ELR (cell line): ENCODE measurements at regions not wholly inside any gene's neighbourhood (a gene's known extent, or its start where the extent isn't known, plus 50 kb on each side); places are given as distances from the start of the nearest gene placed in this dataset.
"Not testable (repeated sequence)": the region's sequence is repeated elsewhere in the genome, so short reads cannot be mapped to it uniquely, and the experiment has no call there.

ENCODE experiments used
- DNase-seq: peaks from one replicate; pipeline ENCODE4 v3.0.0-alpha.2; 2015; ENCODE audit warnings: low read depth

DNA sequence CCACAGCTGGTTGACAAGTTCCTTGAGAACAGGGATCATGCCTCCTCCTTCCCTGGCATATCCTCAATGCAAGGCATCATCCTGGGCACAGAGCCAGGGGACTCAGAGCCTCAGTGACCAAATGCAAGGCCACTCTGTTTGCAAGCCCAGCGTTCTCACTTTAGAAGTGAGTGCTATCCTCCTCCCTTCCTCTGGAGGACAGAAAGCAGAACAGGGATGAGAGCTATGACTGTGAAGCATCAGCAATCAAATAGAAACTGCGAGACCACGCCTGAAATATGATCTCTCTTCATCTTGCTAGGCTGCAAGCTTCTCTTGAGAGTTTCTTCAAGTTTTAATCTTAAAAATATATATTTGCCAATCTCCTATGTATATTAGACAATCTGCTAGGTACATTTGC is 119.8 kb downstream of the LRATD1 start:
- peak; percentile 4 for DNase-seq

DNA sequence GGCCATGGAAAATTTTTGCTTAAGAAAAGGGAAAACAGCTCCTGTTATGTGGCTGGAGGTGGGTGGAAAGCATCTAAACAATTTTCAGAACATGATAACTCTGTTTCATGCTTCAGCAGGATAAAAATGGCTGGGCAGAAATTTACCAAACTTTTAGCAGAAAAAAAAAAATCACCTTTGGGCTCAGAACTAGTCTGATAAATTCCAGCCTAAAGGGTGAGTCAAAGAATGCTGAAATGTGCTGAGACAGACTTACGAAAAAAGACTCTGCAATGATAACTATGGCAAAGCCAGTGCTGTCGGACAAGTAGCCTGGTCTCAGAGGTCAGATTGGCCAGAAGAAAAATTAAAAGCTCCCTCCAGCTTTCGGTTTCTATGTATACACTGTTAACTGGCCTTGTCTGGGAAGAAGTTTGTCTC is 123.6 kb downstream of the LRATD1 start:
- DNase-seq: peak; percentile 64

DNA sequence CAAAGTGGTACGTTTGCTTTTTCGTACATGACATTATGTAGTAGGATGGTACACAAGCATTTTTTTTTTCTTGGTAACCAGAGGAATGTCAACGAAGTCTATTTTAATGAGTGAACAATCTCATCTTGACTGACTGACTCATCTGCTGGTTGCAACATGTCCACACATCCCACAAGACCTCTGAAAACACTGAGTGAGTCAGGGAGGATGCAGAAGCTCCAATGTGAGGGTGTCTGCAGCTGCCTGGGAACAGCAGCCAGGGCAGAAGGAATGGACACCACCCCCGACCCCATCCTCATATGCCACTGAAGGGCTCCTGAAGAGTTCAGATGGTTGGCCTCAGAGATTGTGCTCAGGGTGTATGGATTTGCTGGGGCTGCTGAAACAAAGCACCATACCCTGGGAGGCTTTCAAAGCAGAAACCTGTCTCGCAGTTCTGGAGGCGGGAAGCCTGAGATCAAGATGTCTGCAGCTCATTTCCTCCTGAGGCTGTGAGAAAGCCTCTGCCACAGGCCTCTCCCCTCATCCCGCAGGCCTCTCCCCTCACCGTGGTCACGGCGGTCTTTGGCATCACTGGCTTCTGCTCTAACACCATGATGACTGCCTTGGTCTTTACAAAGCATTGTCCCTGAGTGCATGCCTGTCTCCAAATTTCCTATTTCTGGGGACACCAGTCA is 124.6 kb downstream of the LRATD1 start:
- peak; percentile 93 for DNase-seq

DNA sequence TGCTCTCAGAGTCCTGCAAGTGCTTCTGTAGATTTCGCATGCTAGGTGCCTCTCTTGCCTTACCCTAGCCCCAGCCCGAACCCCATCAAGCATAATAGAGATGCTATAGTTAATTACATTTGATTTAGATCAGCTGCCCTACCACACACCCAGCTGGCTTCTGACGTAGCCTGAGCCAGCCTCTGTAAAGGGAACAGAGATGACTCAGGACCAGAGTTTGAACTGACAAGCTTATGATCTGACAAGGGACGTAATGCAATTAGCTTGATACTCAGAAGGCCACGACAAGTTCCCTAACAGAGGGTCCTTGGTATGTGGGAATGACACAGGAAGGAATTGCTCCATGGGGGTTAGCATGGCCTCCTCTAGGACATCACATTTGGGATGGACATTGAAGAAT is 126.6 kb downstream of the LRATD1 start:
- no peak for DNase-seq

DNA sequence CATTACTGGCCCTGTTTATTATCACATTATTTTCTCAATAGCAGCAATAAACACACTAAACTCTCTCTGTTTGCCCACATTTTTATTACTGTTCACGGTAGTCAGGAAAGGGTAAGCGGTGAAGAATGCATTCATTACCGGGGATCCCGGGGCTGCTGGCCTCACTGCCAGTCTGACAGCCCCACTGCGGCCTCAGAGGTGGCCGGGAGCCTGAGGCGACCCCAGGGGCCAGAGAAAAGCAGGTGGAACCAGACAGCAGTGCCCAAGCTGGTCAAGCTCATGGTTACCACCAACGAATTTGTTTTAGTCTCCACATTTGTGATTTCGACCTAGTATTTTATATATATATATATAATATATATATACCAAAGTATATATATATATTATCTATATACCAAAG is 127.7 kb downstream of the LRATD1 start:
- DNase-seq: no peak

DNA sequence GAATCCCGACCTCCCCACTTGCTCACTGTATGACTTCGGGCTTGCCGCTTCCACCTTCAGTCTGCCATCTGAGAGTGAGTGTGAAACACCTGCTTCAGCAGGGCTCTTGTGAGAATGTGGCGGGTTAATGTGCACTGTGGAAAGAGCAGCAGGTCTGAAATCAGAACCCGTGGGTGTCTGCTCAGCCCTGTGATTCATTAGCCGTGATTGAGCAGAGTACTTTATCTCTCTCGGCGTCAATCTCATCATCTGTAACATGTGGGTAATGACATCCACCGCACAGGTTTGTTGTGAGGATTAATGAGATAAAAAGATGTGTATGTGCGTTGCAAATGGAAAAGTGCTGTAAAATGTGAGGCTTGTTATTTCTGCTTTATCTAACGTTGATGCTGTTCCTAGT is 128.6 kb downstream of the LRATD1 start:
- no peak for DNase-seq

DNA sequence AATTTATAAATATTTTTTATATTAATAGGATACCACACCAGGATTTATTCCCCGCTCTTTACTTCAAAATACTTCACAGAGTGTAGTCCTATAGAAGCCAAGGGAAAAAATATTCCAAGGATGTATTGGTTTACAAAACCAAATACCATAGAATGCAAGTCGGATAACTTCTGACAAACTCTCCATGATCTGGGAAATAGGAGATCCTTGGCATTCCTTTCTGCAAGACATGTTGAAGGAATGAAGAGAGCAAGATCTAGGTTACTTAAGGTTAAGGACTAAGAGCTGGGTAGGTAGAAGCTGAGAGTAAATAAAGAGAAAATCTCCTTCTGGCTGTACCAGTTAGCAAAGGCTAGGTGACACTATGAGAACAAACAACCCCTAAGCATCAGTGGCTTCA is 141.2 kb downstream of the LRATD1 start:
- no peak for DNase-seq

DNA sequence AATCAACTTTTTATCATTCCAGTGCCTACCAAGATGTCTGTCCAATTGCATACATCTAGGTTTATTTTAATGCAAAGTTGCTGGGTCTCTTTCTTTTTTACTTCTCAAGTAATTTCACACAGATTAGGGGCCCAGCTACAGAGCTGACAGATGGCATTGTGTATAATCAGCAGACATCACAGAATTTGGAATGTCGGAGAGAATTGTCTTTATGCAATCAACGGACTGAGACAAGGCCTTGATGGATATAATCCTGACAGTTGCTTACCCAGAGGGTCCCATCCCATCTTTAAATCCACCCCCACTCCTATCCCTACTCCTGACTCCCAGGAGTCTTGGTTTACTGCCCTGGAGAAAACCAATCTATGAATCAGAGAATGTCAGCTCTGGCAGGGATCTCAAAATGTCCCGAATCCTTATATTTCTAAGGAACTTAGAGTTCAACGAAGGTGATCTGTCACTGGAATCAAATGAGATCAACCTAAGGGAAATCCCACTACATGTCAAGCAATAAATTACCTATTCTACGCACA is 142.0 kb downstream of the LRATD1 start:
- no peak for DNase-seq

DNA sequence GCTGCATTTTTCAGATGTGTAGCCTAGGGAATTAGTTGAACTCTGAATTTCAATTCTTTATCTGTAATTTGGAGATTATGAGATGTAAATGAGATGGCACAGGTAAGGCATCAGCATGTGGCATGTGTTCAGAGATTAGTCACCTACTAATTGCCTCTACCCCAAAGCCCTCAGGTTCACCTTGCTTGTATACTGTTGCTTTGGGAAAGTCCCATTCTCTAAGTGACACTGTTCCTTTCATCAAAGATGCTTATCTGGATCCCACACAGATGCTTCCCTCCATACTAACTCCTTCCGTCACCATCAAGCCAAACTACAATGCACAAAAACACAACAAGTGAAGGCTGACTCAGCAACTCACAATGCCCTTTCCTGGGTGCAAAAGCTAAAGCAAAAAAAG is 143.7 kb downstream of the LRATD1 start:
- no peak for DNase-seq

DNA sequence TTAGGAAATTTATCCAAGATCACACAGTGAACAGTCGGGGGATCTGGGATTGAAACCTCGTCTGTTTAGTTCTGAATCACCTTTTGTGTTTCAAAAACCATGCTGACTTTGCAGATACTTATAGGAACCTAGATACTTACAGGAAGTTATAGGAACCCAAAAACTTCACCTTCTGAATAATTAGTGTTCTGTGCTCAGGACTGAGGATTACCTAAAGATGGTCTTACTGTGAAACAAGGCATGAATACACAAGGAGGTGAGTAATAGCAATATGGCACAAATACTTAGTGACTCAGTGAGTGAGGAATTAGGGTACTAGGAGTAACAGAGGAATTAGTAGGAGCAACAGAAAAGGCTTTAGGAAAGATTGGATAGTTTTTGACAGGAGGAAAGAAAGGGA is 145.5 kb downstream of the LRATD1 start:
- peak; percentile 81 for DNase-seq

DNA sequence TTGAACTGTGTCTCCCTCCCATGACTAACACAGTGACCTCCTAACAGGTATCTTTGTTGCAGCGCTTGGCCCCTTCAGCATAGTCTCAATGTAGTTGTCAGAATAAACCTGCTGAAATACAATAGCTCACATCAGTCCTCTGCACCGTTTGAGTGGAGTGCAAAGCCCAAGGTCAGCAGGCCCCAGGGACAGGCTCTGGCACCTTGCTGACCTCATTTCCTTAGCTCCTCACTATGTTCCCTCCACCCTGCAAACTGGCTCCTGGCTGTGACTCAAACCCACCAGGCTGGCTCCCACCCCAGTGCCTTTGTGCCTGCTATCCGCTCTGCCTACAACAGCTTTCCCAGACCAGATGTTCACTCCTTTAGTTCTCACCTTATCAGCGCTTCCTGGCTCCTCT is 146.7 kb downstream of the LRATD1 start:
- peak; percentile 33 for DNase-seq

DNA sequence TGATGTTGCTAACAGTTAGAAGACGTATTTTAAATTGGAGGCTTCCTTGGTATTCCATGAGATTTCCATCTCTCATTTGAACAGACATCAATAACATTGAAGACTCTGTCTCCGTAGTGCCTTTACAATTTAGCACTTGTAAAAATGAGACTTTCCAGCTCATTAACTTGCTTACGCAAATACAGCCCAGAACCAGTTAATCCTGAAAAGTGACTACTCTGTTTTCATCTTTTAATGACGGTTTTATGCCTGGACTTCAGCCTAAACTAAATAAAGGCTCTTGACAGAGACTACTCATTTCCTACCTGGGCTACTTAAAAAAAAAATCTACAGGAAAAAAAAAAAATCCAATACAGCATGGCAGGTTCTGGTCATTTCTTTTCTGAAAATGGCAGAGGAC is 148.6 kb downstream of the LRATD1 start:
- DNase-seq: no peak

DNA sequence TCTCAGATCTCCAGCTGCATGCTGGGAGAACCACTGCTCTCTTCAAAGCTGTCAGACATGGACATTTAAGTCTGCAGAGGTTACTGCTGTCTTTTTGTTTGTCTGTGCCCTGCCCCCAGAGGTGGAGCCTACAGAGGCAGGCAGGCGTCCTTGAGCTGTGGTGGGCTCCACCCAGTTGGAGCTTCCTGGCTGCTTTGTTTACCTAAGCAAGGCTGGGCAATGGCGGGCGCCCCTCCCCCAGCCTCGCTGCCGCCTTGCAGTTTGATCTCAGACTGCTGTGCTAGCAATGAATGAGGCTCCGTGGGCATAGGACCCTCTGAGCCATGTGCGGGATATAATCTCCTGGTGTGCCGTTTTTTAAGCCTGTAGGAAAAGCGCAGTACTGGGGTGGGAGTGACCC is 156.3 kb downstream of the LRATD1 start:
- not testable (repeated sequence) for DNase-seq

DNA sequence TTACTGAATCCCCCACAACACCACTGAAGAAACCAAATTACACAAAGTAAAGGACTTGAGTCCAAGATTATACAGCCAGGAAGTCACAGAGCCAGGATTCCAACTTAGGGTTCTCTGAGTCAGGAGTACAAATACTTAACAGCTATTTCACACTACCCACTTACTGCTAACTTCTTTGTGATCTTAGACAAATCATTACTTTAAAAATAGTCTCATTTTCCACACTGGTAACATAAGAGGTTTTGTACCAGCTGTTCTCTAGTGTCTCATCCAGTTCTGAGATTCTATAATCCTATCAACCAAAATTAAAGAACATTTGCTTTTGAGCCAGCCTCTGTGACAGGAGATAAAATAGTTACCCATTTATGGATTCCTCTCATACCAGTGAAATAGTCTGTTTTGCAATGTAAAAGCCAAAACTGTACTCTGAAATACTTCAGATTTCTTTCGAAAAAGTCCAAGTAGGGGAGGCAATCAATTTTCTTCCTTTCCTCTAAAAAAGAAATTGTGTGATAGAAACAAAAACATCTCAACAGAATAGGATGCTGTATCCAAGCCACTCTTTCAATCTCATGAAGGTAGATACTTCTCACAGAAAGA is 157.6 kb downstream of the LRATD1 start:
- DNase-seq: no peak

DNA sequence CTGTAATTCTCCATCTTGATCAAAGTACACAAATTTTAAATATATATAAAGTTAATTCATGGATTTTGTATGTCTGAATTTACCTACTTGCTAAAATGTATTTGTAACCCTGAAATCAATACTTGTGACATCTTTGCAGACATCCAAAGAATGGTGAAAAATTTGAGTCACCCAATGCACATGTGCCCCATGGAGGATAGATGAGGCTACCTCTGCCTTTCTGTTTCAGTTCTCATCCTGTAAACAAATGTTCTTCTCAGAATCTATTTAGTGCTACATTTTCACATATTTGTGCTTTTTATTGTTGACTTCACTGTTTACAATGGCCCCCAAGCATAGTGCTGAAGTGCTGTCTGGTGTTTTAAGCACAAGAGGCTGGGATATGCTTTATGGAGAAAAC is 171.5 kb downstream of the LRATD1 start:
- DNase-seq: no peak

DNA sequence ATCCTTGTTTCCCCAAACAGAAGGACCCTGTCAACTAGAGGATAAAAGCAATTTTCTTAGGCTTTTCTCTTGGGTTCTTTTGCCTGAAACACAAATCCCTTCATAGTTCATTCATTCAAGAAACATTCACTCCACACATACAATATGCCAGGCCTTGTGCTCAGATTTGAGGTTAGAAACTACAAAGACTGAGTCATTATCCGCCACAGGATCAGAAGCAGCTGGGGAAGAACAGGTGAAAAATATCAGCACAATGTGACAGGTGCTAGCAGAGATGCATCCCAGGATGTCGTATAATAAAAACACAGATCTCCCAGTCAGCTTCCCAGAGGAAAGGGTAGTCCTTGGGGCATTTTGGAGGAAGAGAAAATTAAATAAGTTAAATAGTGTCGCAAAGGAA is 172.4 kb downstream of the LRATD1 start:
- DNase-seq: no peak

DNA sequence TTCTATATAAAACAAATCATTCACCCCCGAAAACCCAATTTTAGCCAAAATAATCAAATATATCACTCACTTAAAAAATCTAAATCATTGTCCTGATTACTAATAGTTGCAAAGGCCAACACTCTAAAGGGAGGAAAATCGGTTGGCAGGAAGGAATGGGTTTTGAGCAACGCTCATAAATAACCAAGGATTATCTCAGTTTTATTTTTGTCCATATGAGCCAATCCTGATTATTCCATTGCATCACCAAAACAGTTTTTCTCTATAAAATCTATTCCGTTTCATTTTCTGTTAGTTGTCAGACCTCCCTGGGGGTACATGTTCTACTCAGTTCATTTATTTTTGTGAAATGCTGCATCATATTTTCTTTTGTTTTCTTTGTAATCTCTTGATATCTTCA is 174.1 kb downstream of the LRATD1 start:
- no peak for DNase-seq

DNA sequence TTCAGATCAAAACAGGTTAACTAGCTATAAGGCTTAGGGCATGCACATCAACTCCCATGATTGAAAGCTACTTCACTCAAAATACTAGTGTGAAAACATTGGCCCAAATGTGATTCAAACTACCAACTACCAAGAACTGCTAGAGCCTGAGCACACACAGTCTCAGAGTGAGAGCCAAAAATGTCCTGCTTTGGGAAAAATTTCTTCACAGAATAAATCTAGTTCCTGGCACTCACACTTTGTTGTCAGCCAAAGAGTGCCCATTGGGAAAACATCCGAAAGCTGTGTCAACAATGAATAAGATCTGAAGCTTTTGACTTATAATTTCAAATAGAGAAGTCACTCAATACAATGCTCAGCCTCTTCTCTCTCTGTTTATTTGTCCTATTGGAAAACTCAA is 182.7 kb downstream of the LRATD1 start:
- DNase-seq: no peak

DNA sequence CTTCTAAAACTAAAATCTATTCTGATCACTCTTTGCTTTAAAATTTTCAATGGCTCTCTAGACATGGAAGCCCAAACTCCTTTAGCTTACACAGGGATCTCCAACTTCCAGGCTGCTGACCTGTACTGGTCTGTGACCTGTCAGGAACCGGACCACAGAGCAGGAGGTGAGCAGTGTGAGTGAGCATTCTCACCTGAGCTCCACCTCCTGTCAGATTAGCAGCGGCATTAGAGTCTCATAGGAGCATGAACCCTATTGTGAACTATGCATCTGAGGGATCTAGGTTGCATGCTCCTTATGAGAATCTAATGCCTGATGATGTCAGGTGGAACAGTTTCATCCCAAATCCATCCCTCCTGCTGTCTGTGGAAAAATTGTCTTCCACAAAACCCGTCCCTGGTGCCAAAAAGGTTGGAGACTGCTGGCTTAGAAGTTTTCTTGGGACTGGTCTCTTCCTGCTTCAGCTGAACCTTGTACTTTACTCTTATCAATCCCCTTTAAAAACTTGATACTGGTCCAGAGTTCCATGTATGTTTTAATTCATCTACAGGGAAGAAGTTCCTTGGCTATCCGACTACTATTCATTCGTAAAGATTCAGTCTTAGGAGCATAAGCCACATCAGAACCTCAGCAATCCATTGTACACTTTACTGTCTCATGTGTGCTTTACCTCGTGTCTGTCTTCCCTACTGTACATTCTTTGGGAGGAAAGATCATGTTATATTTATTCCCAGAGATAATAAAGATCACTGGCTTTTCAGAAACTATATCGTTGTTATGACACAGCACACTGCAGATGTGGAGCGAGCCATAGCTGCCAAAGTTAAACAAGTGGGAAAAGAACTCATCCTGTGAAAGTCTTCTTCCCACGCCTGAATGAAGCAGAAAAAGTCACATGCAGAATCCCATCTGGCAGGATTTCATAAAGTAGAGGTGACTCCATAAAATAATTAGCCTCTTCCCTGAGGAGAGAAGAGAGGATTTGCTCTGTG is 183.8 kb downstream of the LRATD1 start:
- DNase-seq: no peak

DNA sequence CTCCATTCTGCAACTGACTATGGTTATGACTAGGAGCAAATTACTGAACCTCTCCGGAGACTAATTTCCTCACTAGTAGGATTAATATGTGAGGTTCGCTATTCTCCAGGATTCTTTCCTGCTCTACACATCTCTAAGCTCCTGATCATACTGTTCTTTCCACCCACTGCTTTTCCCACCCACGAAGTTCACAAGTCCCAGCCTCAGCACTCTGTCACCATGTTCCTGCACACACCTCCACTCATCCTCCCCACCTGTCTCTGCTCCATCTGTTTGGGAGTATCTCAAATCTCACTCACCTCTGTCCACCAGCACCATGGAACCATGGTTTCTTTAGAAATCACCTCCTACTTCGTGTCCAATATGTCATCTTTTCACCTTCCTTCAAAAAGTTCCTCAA is 185.3 kb downstream of the LRATD1 start:
- DNase-seq: no peak

DNA sequence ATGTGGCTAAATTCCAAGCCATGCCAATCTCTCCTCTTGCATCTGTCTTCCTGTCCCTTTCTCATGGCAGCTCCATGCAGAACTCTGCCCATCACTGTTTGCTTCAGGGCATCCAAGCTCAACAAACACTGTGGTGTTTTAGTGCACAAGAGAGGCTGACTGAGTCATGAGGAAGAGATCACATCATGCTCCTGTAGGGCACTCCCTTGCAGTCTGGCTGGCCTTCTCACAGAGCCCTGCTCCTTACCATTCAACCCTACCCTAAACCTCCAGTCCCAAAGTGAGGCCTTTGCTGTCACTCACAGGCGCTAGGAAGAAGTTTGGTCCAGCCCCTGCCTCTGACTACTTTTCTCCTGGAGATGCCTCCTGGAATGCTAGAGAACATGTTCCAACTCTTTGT is 194.0 kb downstream of the LRATD1 start:
- peak; percentile 39 for DNase-seq

DNA sequence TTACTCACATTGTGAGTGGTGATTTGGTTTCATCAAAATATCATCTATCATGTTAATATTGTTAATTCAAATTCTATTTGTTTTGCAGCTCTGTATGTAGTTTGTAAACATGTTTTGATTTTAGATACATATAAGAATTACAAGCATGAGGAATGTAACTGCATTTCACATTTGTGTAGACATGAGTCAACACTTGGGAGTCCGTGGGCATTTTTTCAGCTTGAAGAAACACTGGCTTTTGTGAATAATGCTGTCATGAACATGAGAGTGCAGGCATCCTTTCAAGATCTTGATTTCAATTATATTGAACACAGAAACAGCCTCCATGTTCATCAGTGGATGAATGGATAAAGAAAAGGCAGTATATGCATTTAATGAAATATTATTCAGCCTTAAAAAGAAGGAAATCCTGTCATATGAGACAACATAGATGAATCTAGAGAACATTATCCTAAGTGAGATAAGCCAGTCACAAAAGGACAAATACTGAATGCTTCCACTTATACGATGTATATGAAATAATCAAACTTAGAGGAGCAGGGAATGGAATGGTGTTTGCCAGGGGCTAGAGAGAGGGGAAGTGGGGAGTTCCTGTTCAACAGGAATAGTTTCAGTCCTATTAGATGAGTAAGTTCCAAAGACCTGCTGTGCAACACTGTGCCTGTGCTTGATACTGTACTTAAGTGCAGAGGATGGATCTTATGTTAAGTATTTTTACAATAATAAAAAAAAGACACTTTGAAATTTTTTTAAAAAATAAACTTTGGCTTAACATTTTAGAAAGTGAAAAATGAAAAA is 194.9 kb downstream of the LRATD1 start:
- peak; percentile 53 for DNase-seq
